ENCODE measurements at regions not wholly inside any gene's neighbourhood (a gene's known extent, or its start where the extent isn't known, plus 50 kb on each side); places are given as distances from the start of the nearest gene placed in this dataset.
"Not testable (repeated sequence)": the region's sequence is repeated elsewhere in the genome, so short reads cannot be mapped to it uniquely, and the experiment has no call there.

DNA sequence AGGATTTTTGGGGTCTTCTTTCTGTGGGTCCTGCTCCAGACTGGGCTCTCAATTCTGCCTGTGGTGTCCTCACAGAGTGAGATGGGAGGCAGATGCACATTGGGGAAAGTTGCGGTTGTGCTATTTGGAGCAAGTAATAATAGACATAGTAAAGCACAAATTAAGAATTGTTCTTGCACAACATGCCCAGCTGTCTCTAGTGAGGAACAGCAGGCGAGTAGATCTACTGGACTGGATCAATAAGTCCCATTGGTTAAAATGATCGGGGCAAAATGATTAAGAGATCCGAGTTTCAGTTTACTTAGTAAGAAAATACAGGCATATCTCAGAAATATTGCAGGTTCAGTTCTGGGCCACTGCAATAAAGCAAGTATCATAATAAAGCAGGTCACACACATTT, 448.3 kb upstream of the PROX1 start:
- no peak for DNase-seq

DNA sequence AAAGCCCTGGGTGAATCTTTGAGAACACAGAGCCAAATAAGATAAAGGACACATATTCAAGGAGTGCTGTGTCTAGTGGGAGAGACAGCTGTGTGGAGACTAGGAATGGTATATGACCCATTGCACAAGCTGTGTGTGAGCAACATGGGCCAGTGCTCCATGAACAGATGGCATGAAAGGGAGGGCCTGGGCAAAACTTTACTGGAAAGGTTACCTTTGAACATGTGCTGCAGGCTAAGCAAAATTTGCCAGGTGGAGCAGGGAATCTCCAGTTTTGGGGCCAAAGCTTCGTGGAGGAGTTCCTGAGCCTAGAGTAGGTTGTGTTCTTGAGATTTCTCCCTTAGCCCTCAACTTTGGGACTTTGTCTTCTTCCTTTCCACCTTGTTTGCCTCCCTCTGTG, 446.1 kb upstream of the PROX1 start:
- DNase-seq = no peak

DNA sequence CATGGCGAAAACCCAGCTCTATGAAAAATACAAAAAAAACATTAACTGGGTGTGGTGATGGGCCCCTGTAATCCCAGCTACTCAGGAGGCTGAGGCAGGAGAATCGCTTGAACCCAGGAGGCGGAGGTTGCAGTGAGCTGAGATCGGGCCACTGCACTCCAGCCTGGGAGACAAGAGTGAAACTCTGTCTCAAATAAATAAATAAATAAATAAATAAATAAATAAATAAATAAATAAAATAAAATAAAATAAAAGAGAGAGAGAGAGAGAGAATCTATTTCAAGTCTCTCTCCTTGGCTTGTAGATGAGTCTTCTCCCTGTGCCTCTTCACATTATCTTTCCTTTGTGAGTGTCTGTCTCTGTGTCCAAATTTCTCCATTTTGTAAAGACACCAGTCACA, 442.6 kb upstream of the PROX1 start:
- not testable (repeated sequence) for DNase-seq

DNA sequence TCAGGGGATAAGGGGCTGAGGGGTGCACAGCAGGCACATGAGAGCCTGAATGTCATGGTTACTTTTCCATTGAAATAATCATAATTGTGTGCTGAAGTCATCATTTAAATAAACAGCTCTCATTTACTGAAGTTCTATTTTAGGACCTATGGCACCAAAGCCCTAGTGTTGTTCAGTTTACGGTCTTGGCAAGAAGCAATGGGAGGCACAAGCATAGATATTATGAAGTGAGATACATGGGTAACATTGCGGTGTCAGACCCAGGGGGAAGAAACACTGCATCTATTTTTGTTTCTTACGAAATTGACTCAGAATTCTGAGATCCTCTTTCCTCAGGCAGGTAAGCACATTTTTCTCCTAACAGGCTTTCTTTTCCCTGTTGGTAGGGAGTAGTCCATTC, 437.8 kb upstream of the PROX1 start:
- DNase-seq = no peak

DNA sequence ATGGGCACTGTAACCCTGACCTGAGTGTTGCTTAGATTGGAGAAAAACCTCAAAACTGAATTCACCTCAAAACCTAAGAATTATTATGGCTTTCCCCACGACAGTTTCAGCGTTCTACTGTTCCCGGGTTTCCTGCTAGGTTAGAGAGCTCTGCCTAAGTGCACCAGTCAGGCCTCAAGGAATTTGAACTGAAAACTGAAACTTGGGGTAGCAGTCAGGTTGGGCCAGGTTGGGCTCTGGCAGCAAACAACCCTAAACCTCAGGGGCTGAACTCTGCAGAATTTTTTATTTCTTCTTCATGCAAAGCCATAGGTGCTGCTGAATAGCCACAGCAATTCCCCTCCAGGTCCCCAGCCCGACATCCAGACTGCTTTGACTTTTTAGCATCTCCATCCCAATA, 437.0 kb upstream of the PROX1 start:
- no peak for DNase-seq

DNA sequence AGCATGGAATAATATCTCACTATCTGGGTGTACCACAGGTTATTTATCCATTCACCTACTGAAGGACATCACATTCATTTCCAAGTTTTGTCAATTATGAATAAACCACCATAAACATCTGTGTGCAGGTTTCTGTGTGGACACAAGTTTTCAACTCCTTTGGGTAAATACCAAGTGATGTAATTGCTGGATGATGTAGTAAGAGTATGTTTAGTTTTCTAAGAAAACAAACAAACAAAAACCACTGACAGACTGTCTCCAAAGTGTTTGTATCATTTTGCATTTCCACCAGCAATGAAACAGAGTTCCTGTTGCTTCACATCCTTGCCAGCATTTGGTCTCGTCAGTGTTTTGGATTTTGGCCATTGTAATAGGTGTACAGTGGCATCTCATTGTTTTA, 435.7 kb upstream of the PROX1 start:
- DNase-seq = no peak

DNA sequence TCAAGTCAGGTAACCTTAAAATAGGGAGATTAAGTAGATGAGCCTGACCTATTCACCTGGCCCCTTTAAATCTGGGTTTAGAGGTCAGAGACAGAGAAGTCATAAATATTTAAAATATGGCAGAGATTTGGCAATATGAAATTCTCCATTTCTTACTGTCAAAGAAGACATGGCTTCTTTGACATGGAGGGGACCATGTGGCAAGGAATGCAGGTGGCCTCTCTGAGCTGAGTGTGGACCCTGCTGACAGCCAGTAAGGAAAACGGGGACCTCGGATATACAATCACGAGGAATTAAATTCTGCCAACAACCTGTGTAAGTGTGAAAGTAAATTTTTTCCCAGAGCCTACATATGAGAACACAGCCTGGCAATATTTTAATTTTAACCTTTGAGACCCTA, 427.5 kb upstream of the PROX1 start:
- DNase-seq = no peak

DNA sequence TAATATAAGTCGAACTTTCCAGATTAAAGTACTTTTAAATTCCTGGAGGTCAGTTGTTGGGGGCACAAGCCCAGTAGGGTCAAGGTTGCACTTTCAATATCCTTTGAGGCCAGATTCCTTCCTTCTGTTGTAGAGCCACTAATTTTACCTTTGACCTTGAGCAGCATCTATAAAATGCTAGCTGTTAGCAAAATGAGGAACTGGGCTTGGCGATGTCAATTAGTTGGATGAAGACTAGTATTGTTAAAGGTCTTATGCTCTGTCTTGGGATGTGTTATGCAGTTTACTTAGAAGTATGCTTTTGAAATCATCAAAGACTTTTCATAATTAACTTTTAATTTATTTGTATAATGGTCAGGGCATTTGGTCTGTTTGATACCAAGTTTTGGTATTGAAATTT, 425.9 kb upstream of the PROX1 start:
- no peak for DNase-seq

DNA sequence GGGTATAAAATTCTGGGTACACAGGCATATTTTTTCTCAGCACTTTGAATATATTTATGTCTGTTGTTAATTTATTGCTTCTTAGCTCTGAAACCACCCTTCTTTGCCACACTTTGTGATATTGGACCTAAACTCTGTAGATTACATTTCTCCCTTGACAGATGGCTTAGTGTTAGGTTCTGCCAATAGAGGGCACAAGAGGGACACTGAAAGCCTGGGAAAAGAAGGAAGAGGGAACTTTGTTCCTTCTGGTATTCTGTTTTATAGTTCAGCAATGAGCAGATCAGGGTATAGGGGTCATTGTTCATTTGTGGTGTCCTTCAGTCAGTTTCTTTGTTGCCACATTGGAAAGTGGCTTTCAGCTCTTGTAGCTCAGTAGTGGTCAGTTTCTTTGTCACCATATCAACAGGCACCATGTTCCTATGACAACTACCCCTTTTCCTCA, 423.5 kb upstream of the PROX1 start:
- DNase-seq = no peak

DNA sequence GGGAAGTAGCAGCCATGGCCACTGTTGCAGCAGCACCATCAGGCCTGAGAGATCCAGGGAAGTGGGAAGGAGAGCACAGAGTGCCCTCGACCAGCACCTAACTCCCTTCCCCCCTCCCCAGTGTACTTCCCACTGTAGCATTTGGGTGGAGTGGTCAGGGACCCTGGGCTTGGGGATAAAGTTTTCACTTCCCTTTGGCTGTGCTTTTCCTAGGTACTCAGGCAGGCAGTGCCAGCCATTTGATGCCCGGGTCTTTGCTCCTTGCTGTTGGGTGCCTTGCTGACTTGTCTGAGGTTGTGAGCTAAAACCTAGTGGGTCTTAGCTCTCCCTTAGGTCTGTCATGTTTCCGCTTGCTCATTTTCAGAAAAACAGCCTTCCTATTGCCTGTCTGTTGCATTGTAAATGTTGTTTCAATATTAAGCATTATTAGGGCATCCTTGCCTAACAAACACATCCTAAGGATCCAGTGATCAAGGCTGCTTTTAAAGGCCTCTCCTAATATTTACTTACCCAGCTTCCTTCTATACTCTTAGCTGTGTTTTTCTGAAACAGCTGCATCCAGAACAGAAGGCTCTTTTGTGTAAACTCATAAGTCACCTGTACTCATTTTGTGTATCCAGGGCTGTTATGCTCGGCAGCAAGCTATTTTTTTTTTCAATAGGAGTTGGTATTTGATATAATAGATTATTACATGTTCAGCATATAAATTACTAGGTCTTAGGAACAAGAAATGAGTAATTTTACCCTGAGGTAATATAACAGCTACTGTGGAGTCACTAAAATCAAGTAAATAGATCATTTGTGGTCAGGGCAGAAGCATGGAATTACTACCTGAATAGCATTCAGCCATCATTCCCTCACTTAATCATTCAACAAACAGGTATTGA, 418.6 kb upstream of the PROX1 start:
- DNase-seq = no peak

DNA sequence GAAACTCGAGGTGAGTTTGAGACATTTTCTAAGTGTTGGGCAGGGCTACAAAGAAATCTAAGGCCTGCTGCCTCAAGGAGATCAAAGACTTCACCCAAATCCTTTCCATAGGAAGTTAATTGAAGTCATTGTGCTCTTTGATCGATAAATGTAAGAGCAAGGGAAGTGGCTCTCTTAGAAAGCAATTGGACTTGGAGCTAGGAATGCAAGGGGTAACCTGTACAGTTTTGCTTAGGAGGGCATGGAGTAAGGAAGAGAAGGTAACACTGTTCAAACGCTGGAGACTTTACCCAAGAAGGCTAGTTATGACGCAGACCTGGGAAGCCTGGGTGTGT, 418.0 kb upstream of the PROX1 start:
- DNase-seq = no peak

DNA sequence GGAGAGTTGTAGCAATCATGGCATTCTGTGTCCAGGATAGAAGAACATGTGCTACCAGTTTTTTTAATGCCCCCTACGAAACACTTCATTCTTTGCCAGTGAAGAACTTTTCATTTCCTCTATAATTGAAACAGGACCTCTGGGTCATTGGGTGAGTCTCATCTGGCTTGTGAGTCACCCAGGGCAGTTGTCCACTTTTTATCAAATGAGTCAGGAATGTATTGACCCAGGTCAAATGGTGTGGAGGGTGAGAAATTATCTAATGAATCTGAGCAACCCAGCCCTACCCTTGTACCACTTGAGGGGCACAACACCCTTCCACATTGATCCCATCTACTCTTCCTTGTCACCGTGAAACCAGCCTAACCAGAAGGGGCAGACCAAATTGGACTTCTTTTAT, 417.3 kb upstream of the PROX1 start:
- no peak for DNase-seq

DNA sequence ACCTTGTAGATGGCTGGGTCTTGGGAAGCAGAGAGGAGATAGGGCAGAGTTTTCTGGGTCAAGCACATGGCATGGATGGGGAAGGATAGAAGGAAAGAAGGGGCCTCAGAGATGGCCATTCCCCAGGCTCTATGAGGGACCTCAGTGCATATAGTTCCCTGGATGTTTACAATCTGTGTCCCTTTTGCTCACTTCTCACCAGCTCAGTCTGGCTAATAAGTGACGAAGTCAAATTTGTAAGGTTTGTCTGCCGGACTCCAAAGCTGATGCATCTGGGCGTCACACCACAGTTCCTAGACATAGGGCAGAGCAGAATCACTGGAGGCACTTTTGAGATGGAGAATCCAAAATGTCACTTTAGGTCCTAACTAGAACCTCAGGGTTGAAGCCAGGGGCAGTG, 416.4 kb upstream of the PROX1 start:
- no peak for DNase-seq

DNA sequence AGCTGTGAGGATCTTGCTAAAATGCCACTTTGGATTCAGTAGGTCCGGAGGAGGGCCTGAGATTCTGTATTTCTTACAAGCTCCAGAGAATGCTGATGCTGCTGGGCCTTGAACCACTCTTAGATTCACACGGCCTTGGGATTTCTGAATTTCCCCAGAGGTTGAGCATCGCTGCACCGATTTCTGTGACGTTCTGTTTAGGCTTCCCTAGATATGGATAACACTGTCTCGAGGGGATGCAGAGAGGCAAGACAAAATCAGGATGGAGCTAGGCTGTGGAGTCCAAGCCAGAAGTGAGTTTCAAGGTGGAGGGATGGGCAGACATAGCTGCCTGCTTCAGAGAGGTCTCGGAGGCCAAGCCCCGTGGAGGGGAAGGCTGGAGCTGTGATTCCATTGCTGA, 415.9 kb upstream of the PROX1 start:
- no peak for DNase-seq

DNA sequence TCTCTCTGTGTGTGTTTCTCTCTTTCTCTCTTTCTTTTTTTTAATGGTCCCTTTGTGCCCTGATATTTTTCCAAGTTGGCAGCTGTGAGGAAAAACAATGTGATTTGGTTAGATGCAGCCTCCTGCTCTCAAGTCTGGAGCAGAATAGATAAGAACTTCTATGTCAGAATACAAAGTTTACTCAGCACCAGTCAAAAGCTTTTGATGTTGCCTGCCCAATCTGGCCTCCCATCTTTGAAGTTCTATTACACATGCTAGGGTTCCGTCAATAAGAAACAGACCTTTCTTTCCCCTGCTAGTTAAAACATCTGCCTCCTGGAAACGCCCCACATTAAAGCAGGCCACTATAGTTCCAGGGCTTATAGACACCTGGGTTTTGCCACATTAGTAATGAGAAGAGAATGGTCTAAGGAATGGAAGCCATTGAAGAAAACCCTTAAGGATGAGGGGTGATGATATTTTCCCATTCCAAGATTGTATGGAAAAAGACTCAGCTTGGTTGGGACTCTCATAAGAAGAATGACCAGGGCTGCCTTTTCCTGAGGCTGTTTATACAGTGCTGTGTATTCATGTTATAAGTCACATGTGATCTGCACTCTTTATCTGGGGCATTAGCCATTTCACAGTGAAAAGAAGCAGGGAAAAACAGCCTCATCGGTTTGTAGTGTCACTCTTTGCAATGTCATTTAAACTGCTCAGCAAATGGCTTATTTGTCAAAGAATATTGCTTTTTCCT, 414.7 kb upstream of the PROX1 start:
- no peak for DNase-seq

DNA sequence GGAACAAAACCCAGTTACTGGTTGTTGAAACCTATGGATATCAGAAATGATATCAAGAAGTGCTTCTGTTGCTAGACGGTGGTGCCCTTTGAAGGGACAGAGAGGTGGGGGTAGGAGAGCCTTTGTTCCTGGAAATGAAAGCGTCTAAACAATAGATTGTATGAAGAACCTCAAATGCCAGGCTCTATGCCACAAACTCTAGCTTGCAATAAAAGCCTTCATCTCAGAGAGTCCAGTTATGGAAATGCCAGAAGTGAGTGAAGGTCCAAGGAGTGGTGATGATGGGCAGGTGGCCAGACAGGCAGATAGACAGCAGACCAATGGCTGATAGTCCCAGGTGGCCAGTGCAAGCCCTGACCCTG, 414.1 kb upstream of the PROX1 start:
- DNase-seq = no peak

DNA sequence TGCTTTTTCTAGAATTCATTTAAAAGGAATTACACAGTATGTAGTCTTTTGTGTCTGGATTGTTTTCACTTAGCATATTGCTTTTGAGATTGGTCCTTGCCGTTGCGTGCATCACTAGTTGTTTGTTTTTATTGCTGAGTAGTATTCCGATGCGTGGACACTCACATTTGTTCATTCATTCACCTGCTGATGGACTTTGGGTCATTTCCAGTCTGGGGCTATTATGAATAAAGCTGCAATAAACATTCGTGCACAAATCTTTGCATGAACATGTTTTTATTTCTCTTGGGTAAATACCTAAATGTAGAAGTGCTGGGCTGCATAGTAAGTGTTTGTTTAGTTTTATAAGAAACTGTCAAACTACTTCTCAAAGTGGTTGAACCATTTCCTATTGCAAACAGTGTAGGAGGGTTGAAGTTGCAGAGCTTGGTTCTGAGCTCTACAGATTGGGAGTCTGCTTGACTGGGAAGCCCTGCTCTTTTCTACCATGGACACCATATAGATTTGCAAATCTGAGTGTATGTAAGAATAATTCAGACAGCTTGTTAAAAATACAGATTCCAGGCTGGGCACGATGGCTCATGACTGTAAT, 404.7 kb upstream of the PROX1 start:
- DNase-seq = no peak

DNA sequence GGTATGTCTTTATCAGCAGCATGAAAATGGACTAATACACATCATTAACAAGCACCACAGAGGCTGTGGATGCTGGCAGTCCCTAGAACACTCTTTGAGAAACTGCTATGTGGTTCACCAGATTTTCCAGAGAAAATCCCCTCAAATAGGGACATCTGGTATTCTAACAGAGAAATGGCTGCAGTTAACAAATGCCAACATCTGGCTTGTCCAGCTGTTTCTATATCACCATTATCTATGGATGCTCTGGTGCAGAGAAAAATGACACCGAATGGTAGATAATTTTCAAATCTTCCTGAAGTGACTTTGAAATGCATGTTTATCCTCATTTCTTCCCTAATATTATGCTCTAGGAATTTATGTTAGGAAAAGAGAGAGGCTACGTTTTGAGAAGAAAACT, 403.5 kb upstream of the PROX1 start:
- no peak for DNase-seq

DNA sequence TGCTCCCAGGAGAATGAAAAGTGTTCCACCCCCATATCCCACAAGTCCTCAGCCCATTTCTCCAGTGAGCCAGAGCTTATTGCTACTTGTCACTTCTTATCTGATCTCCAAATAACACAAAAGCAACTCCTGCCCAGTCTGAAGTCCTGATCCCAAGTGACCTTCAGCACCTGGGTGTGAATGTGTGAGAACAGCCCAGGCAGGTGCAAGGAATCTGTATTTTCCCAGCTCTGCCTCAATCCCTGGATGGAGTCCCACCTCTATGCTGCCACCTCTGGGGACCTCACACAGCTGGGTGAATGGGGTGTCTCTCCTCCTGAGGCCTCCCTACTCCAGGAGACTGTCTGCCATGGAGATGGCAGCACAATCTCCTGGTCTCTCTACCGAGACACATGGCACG, 402.4 kb upstream of the PROX1 start:
- DNase-seq = no peak

DNA sequence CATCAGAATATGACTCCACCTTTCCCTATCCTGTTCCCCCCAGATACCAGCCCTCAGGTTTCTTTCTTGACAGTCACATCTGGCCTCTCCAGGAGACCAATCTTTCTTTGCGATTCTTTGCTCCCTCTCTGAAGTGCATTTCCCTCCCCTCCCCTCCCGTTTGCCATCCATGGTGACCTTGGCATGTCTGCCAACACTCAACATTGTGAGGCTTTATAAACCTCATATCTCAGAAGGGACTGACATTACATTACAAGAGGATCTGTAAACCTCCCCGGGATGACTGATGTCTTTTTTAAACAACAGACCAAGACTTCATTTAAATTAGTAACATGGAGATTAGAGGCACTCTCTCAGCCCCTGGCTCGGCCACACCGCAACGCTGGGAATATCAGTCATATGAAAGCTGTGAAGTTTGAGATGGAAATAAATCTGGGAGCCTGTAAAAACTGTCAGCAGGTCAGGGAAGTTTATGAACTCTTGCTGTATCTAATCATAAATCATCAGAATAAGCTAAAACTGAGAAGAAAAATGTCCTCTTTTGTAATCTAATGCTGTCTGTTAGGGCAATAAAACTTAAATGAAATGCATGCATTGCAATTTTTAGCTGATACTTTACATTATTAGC, 401.7 kb upstream of the PROX1 start:
- no peak for DNase-seq

DNA sequence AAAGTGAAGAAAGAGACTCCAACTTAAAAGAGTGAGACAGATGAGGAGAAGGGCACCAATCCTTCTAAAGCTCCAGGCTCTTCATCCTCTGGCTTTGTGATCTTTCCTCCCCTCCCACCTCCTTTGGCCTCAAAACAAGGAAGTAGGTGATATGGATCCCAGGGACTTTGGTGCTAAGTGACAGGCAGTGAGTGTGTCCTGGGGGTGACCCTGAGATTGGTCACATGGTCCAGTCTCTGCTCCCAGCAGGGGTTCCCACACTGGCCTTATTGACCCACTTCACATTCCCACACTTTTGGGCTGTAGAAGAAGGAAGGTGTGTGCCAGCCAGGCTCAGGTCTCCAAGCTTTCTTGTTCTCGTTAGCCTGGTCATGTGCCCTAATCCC, 401.2 kb upstream of the PROX1 start:
- DNase-seq = no peak

DNA sequence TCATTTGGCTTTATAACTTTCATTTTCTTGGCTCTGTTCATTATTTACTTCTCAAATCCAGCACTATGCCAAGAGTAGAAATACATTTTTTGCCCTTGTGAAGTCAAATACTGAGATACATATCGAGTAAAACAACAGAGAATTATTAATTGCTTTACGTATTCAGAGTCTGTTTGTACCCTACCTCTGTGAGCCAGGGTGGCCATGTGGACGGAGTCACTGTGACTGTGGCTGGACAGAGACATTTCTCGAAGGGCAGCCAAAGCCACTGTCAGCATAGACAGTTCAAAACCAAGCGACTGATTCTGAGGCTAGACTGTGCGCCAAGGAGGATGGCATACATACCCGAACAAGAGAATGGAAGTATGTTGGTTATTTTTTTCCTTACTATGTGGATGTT, 391.0 kb upstream of the PROX1 start:
- DNase-seq = no peak

DNA sequence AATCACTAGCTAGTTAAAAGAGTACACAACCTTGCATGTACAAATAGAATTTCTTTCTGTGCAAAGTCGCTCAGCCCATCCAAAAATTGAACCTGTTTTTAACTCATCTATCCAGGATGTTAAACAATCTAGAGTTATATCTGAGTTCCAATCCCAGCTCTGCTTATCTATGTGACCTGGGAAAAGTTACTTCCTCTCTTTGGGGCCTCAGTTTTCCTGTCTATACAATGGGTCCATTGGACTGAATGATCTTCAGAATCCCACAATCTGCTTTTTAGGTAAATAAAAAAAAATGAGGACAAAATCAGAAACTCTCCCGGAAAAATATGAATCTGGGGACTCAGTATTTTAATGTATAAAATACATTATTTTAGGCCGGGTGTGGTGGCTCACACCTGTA, 389.5 kb upstream of the PROX1 start:
- no peak for DNase-seq

DNA sequence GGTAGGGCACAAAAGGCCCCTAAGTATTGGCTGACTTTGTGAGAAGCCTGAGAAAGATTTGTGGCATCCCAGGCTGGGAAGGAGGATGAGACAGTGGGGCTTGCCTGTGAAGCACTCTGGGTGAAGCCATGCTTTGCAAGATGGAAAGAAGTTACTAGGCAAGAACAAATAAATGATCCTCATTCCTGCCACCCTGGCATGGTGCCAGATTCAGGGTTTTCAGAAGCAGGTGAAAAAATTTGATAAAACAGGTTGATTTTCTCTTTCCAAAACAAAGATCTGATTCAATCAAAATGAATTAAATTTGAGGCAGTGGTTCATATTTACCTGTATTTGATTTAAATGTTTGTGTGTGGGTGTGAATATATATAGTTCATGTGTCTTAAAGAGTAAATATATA, 386.9 kb upstream of the PROX1 start:
- DNase-seq = no peak
